ENCODE measurements at regions not wholly inside any gene's neighbourhood (a gene's known extent, or its start where the extent isn't known, plus 50 kb on each side); places are given as distances from the start of the nearest gene placed in this dataset.

DNA sequence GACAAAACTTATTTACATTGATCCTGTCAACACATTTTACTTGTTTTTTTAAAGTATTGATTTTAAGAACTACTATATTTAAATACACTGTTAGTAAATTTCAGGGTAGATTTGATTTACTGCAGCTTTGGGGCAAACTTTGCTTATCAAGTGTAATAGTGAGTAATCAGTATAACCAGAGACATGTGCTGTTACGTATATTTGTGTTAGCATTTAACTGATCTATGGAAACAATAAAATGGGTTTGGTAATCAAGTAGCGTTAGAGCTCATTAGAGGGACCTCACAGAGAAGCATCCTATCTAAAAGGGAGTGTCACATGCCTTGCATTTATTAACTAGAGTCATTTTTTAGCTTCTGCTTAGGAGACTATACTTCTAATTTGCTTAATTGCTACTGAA lies 131.5 kb upstream of the ALCAM start:
- TF ChIP-seq CTCF (IDR thresholded peaks at IDR 0.05; ENCODE audit: extremely low read depth, missing control alignments), result no peak
- no peak for DNase-seq (ENCODE audit: low spot score)

DNA sequence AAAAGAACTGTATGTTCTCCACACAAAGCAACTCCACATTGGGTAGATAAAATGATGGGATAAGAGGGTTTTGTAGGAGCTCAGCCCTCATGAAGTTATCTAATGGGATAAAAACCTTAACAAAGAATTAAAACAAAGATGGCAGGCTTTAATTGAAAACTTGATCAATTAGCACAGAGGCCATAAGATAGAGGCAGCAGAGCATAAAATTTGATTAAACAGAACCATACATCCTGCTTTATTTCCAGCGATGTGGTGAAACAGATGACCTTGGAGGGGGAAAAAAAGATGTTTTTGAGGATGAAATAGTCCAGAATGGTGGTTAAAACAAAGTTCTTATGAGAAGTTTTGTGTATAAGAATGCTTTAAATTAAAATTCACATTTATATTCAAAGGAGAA lies 130.9 kb upstream of the ALCAM start:
- TF ChIP-seq CTCF (IDR thresholded peaks at IDR 0.05; ENCODE audit: extremely low read depth, missing control alignments), result no peak
- no peak for DNase-seq (ENCODE audit: low spot score)

DNA sequence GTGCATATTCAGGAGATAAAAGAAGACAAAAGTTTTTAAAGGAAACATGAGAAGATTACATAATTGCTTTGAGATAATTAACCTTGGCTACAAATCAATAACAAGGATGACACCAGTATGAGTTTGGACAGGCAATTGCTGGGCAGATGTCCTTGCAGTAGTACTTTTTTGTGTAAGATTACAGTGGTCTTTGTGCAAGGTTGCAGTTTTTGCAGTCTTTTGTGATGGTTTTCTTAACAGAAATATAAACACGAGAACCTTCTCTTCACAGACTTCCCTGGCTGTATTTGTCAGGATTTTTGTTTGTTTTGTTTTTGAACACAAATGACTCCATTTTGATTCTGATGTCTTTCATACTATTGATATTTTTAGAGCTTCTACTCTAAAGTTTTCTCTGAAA lies 128.3 kb upstream of the ALCAM start:
- no peak for DNase-seq (ENCODE audit: low spot score)

GRCh38 chr3:105243076-105243475 lies 123.6 kb upstream of the ALCAM start:
- TF ChIP-seq CTCF (IDR thresholded peaks at IDR 0.05; ENCODE audit: extremely low read depth, missing control alignments), result no peak
- DNase-seq (ENCODE audit: low spot score), result no peak

More for the DNA sequence above, 128.3 kb upstream of the ALCAM start:
- TF ChIP-seq CTCF (IDR thresholded peaks at IDR 0.05; ENCODE audit: extremely low read depth, missing control alignments), result no peak

- no peak for DNase-seq (ENCODE audit: low spot score)
- TF ChIP-seq CTCF (IDR thresholded peaks at IDR 0.05; ENCODE audit: extremely low read depth, missing control alignments), result no peak
Measured at GRCh38 chr3:105246536-105246935, 120.2 kb upstream of the ALCAM start.

GRCh38 chr3:105253225-105253624 lies 113.5 kb upstream of the ALCAM start:
- no peak for DNase-seq (ENCODE audit: low spot score)
- no peak for TF ChIP-seq CTCF (IDR thresholded peaks at IDR 0.05; ENCODE audit: extremely low read depth, missing control alignments)

GRCh38 chr3:105254154-105254553 lies 112.6 kb upstream of the ALCAM start:
- DNase-seq (ENCODE audit: low spot score), result no peak
- TF ChIP-seq CTCF (IDR thresholded peaks at IDR 0.05; ENCODE audit: extremely low read depth, missing control alignments), result no peak

Measured in GM20000 (cell line).